K562 (cell line): ENCODE measurements at regions not wholly inside any gene's neighbourhood (a gene's known extent, or its start where the extent isn't known, plus 50 kb on each side); places are given as distances from the start of the nearest gene placed in this dataset.

ENCODE experiments used
- ATAC-seq: fragments of 200-7000 bp; cut with Tn5 transposase; 3 replicates; pipeline ENCODE4 v1.9.1; 2020; ENCODE audit warnings: moderate library complexity
- BruUV-seq: library from RNA; stranded (reverse); fragments of 400-500 nt; replicated peaks from 2 replicates; lab custom pipeline; 2021; lab: Mats Ljungman, UMichigan
- CTCF ChIA-PET: fragments of 300-600 bp; formaldehyde crosslinking; extraction: SDS; loops from one replicate; lab custom pipeline; 2021; ENCODE audit warnings: low intra/inter-chr PET ratio; lab: Yijun Ruan, JAX
- POLR2A ChIA-PET: fragments of 300-600, 350-650 bp; sonication (Branson Sonifier 250); formaldehyde crosslinking; extraction: SDS; loops from one replicate; lab custom pipeline; 2021; ENCODE audit warnings: antibody characterized with exemption, inconsistent platforms; lab: Yijun Ruan, JAX
- DNase-seq, 4 experiments: peaks; one replicate each; pipeline versions ENCODE4 v3.0.0 to v3.0.0-alpha.2; 2011 to 2018; ENCODE audit warnings: low spot score in 3 of 4, mixed read lengths in 3 of 4; ENCODE audit errors: extremely low read depth in 1 of 4
- FAIRE-seq: peaks from 2 replicates; lab custom pipeline; 2011; peaks lifted over from hg19 to GRCh38; lab: Jason Lieb, UNC
- H2AFZ ChIP-seq: 2 replicates; pipeline ENCODE4 v1.6.0; 2011; ENCODE audit warnings: low read depth, low read length, control low read depth, inconsistent platforms
- H3K27ac ChIP-seq: fragments of 200-600 bp; 3 replicates; pipeline ENCODE4 v1.8.0; 2011; ENCODE audit warnings: low read depth, mild to moderate bottlenecking, control low read depth, inconsistent platforms, low read length, moderate library complexity, mixed read lengths; ENCODE audit errors: extremely low read depth
- H3K27me3 ChIP-seq, 2 experiments: fragments of 300-600 bp in 1 of 2; 2 replicates in 1 of 2; 3 replicates in 1 of 2; pipeline versions ENCODE4 v1.6.0 to v1.8.0; 2011; ENCODE audit warnings: inconsistent platforms in 2 of 2, low read length in 2 of 2, mild to moderate bottlenecking in 1 of 2, mixed read lengths in 1 of 2, moderate library complexity in 1 of 2; ENCODE audit not compliant: control insufficient read depth in 2 of 2, insufficient read depth in 2 of 2
- H3K36me3 ChIP-seq: fragments of 300-600 bp; 3 replicates; pipeline ENCODE4 v1.8.0; 2011; ENCODE audit warnings: mild to moderate bottlenecking, low read length, inconsistent platforms; ENCODE audit not compliant: control insufficient read depth, insufficient read depth
- H3K4me1 ChIP-seq, 2 experiments: fragments of 200-600 bp in 1 of 2; replicated peaks in 1 of 2; 2 replicates in 1 of 2; 3 replicates in 1 of 2; pipeline versions ENCODE4 v1.5.1 to v1.8.0; 2011; ENCODE audit warnings: inconsistent platforms in 2 of 2, low read length in 2 of 2, mild to moderate bottlenecking in 1 of 2, mixed read lengths in 1 of 2, moderate library complexity in 1 of 2; ENCODE audit not compliant: control insufficient read depth in 2 of 2, insufficient read depth in 2 of 2
- H3K4me2 ChIP-seq: 2 replicates; pipeline ENCODE4 v1.6.1; 2011; ENCODE audit warnings: low read length, control low read depth, inconsistent platforms, mixed read lengths; ENCODE audit not compliant: insufficient read depth
- H3K4me3 ChIP-seq: fragments of 200-600 bp; sonication (generic), shearing (Covaris generic); 2 replicates; pipeline ENCODE4 v1.5.1; 2016; ENCODE audit warnings: control low read depth, inconsistent platforms
- H3K79me2 ChIP-seq: fragments of 200-600 bp; 3 replicates; pipeline ENCODE4 v1.8.0; 2011; ENCODE audit warnings: low read length, inconsistent platforms; ENCODE audit not compliant: control insufficient read depth, insufficient read depth
- H3K9ac ChIP-seq, 2 experiments: 2 replicates each; pipeline versions ENCODE4 v1.6.0 to v1.6.1; 2011; ENCODE audit warnings: low read depth in 2 of 2, low read length in 2 of 2, control low read depth in 1 of 2, inconsistent platforms in 1 of 2, mild to moderate bottlenecking in 1 of 2, mixed read lengths in 1 of 2; ENCODE audit not compliant: insufficient read depth in 1 of 2
- H3K9me1 ChIP-seq: one replicate; pipeline ENCODE4 v1.6.0; 2011; ENCODE audit warnings: inconsistent platforms, mild to moderate bottlenecking, low read length, moderate library complexity; ENCODE audit not compliant: control insufficient read depth, insufficient read depth
- H3K9me3 ChIP-seq: replicated peaks from 2 replicates; pipeline ENCODE4 v1.5.1; 2011; ENCODE audit warnings: low read depth, low read length, inconsistent platforms; ENCODE audit not compliant: control insufficient read depth, insufficient read depth
- H4K20me1 ChIP-seq: replicated peaks from 2 replicates; pipeline ENCODE4 v1.6.1; 2011; ENCODE audit warnings: low read length, inconsistent platforms, mixed read lengths; ENCODE audit not compliant: control insufficient read depth, insufficient read depth
- CC2D1A ChIP-seq: fragments of 450-650 bp; IDR thresholded peaks from 2 replicates; pipeline ENCODE4 v1.6.1; 2017; ENCODE audit warnings: mild to moderate bottlenecking
- CSDE1 ChIP-seq, 2 experiments: fragments of 450-650 bp; IDR thresholded peaks; 2 replicates each; pipeline ENCODE4 v1.6.1; 2016; ENCODE audit warnings: mild to moderate bottlenecking in 1 of 2
- EP300 ChIP-seq: IDR thresholded peaks from 2 replicates; pipeline ENCODE4 v1.6.1; 2012; ENCODE audit warnings: low read length, improper control_type of control experiment
- KLF10 ChIP-seq: fragments of 250-450 bp; sonication (Bioruptor Pico); IDR thresholded peaks from 2 replicates; pipeline ENCODE4 v1.6.1; 2021; ENCODE audit warnings: matching md5 sums
- NCOA6 ChIP-seq: fragments of 450-650 bp; IDR thresholded peaks from 2 replicates; pipeline ENCODE4 v1.6.1; 2017; ENCODE audit warnings: mild to moderate bottlenecking
- NFIC ChIP-seq: fragments of 450-650 bp; IDR thresholded peaks from 2 replicates; pipeline ENCODE4 v1.6.1; 2017; ENCODE audit warnings: mild to moderate bottlenecking, inconsistent platforms
- STAT5A ChIP-seq: IDR thresholded peaks from 2 replicates; pipeline ENCODE4 v1.6.1; 2012; ENCODE audit warnings: low read length, inconsistent platforms, borderline replicate concordance
- TCF3 ChIP-seq: sonication (generic); formaldehyde crosslinking; IDR thresholded peaks from 2 replicates; pipeline ENCODE4 v1.4.0; 2020; ENCODE audit warnings: mild to moderate bottlenecking, missing genetic modification reagents
- ZBTB8A ChIP-seq: fragments of 450-650 bp; IDR thresholded peaks from 2 replicates; pipeline ENCODE4 v1.6.1; 2018; ENCODE audit warnings: mild to moderate bottlenecking, moderate library complexity; ENCODE audit not compliant: partially characterized antibody
- ZNF444 ChIP-seq: fragments of 250-450 bp; sonication (Bioruptor Pico); IDR thresholded peaks from 2 replicates; pipeline ENCODE4 v1.4.0; 2020; ENCODE audit warnings: mild to moderate bottlenecking, moderate library complexity
- WGBS: fragments of 100-300 bp; shearing (Covaris generic); methylation state at CpG from one replicate; pipeline ENCODE4 v1.1.6; 2016; ENCODE audit warnings: low coverage, mixed read lengths; ENCODE audit not compliant: insufficient coverage; ENCODE audit errors: missing lambda C conversion rate; 5-methylcytosine and 5-hydroxymethylcytosine counted together
- in situ Hi-C: fragments of 300-500 bp; cut with MboI; formaldehyde crosslinking; loops from 4 replicates; pipeline ENCODE4 v1.15.0; 2018; ENCODE audit warnings: inconsistent platforms, mixed read lengths
- intact Hi-C: fragments of 100-400 bp; cut with micrococcal nuclease; formaldehyde crosslinking; loops from 2 replicates; pipeline ENCODE4 v1.14.2; 2022
- TF ChIP-seq, protein P1 (sequence below): fragments of 450-650 bp; IDR thresholded peaks from 2 replicates; pipeline ENCODE4 v1.6.1; 2016; ENCODE audit warnings: antibody characterized with exemption
- TF ChIP-seq, protein P2 (sequence below): fragments of 450-650 bp; IDR thresholded peaks from 2 replicates; pipeline ENCODE4 v1.7.1; 2018; ENCODE audit warnings: mild to moderate bottlenecking, low read depth; ENCODE audit not compliant: partially characterized antibody
- TF ChIP-seq, protein P3 (sequence below): sonication (generic); formaldehyde crosslinking; IDR thresholded peaks from 2 replicates; pipeline ENCODE4 v1.8.0; 2023; ENCODE audit warnings: missing genetic modification reagents, mild to moderate bottlenecking, borderline replicate concordance

DNA sequence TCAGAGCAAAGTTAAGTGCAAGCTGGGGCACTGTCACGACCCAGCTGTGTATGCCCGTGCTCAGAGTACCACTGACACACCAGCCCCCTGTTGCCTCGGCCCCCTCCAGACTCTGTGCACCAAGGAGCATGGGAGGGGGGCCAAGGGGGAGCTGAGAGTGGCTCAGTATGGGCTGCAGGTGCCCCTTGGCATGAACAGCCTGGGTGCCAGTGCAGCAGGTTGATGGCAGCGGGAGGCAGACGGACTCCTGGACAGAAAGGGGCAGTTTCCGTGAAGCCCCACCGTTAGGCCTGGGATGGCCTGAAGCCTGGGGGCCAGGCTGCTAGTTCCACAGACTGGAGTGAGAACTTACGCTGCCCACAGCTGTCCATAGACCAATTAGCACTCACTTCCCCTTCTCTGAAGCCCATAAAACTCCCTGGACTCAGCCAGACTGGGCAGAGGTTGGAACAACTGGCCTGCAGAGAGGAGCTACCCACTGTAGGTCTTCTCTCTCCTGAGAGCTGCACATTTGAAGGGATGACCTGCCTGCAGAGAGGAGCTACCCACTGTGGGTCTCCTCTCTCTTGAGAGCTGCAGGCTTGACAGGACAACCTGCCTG lies 182.8 kb downstream of the DEPDC1B start:
- CTCF ChIA-PET = no interaction called here
- no peak overlapping the region for H3K27ac ChIP-seq
- BruUV-seq = no TSS peak
- DNase-seq (no peak), ATAC-seq (no peak), FAIRE-seq (no peak)
- H3K36me3 ChIP-seq = no peaks in the 10 kb centered on the region
- H2AFZ ChIP-seq = no peak overlapping the region
- no peaks in the 10 kb centered on the region for H3K9me3 ChIP-seq
- no peaks in the 10 kb centered on the region for H3K4me1 ChIP-seq
- H4K20me1 ChIP-seq = no peaks in the 10 kb centered on the region
- WGBS = 0% methylated on average over 8 of the region's 8 CpGs
- H3K9ac ChIP-seq = no peak overlapping the region
- intact Hi-C loops (no loop called here), in situ Hi-C loops (no loop called here)
- POLR2A ChIA-PET = no interaction called here
- H3K79me2 ChIP-seq = no peaks in the 10 kb centered on the region
- no peak overlapping the region for H3K4me3 ChIP-seq
- no peaks in the 10 kb centered on the region for H3K9me1 ChIP-seq
- no peak overlapping the region for H3K4me2 ChIP-seq
- H3K27me3 ChIP-seq = no peaks in the 10 kb centered on the region
- no peak for TF ChIP-seq KLF10 (CRISPR knock-in tag)
- TF ChIP-seq ZNF444 (CRISPR knock-in tag) = no peak
- TF ChIP-seq ZBTB8A = no peak
- TF ChIP-seq NCOA6 = no peak
- TF ChIP-seq, protein P1, sequence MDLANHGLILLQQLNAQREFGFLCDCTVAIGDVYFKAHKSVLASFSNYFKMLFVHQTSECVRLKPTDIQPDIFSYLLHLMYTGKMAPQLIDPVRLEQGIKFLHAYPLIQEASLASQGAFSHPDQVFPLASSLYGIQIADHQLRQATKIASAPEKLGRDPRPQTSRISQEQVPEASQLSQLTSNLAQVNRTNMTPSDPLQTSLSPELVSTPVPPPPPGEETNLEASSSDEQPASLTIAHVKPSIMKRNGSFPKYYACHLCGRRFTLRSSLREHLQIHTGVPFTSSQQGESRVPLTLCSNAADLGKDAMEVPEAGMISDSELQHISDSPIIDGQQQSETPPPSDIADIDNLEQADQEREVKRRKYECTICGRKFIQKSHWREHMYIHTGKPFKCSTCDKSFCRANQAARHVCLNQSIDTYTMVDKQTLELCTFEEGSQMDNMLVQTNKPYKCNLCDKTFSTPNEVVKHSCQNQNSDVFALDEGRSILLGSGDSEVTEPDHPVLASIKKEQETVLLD = no peak
- TF ChIP-seq STAT5A = no peak
- TF ChIP-seq CC2D1A = no peak
- no peak for TF ChIP-seq NFIC
- TF ChIP-seq, protein P2, sequence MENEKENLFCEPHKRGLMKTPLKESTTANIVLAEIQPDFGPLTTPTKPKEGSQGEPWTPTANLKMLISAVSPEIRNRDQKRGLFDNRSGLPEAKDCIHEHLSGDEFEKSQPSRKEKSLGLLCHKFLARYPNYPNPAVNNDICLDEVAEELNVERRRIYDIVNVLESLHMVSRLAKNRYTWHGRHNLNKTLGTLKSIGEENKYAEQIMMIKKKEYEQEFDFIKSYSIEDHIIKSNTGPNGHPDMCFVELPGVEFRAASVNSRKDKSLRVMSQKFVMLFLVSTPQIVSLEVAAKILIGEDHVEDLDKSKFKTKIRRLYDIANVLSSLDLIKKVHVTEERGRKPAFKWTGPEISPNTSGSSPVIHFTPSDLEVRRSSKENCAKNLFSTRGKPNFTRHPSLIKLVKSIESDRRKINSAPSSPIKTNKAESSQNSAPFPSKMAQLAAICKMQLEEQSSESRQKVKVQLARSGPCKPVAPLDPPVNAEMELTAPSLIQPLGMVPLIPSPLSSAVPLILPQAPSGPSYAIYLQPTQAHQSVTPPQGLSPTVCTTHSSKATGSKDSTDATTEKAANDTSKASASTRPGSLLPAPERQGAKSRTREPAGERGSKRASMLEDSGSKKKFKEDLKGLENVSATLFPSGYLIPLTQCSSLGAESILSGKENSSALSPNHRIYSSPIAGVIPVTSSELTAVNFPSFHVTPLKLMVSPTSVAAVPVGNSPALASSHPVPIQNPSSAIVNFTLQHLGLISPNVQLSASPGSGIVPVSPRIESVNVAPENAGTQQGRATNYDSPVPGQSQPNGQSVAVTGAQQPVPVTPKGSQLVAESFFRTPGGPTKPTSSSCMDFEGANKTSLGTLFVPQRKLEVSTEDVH = no peak
- no peak for TF ChIP-seq CSDE1 (IDR thresholded peaks at IDR 0.05)
- no peak for TF ChIP-seq TCF3 (CRISPR knock-in tag)
- TF ChIP-seq EP300 = no peak
- TF ChIP-seq, protein P3, sequence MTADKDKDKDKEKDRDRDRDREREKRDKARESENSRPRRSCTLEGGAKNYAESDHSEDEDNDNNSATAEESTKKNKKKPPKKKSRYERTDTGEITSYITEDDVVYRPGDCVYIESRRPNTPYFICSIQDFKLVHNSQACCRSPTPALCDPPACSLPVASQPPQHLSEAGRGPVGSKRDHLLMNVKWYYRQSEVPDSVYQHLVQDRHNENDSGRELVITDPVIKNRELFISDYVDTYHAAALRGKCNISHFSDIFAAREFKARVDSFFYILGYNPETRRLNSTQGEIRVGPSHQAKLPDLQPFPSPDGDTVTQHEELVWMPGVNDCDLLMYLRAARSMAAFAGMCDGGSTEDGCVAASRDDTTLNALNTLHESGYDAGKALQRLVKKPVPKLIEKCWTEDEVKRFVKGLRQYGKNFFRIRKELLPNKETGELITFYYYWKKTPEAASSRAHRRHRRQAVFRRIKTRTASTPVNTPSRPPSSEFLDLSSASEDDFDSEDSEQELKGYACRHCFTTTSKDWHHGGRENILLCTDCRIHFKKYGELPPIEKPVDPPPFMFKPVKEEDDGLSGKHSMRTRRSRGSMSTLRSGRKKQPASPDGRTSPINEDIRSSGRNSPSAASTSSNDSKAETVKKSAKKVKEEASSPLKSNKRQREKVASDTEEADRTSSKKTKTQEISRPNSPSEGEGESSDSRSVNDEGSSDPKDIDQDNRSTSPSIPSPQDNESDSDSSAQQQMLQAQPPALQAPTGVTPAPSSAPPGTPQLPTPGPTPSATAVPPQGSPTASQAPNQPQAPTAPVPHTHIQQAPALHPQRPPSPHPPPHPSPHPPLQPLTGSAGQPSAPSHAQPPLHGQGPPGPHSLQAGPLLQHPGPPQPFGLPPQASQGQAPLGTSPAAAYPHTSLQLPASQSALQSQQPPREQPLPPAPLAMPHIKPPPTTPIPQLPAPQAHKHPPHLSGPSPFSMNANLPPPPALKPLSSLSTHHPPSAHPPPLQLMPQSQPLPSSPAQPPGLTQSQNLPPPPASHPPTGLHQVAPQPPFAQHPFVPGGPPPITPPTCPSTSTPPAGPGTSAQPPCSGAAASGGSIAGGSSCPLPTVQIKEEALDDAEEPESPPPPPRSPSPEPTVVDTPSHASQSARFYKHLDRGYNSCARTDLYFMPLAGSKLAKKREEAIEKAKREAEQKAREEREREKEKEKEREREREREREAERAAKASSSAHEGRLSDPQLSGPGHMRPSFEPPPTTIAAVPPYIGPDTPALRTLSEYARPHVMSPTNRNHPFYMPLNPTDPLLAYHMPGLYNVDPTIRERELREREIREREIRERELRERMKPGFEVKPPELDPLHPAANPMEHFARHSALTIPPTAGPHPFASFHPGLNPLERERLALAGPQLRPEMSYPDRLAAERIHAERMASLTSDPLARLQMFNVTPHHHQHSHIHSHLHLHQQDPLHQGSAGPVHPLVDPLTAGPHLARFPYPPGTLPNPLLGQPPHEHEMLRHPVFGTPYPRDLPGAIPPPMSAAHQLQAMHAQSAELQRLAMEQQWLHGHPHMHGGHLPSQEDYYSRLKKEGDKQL (CRISPR knock-in tag) = no peak
